Effector memory CD4-positive, alpha-beta T cell (primary cell): ENCODE measurements at regions not wholly inside any gene's neighbourhood (a gene's known extent, or its start where the extent isn't known, plus 50 kb on each side); places are given as distances from the start of the nearest gene placed in this dataset.
"Not testable (repeated sequence)": the region's sequence is repeated elsewhere in the genome, so short reads cannot be mapped to it uniquely, and the experiment has no call there.

Source experiments
- DNase-seq, 3 donors: peaks; one replicate each; pipeline ENCODE4 v3.0.0-alpha.2; 2020
- H3K27ac ChIP-seq: 2 replicates; pipeline ENCODE4 v1.7.0; 2013; ENCODE audit warnings: mild to moderate bottlenecking, low read length, moderate library complexity; ENCODE audit not compliant: insufficient read depth, poor library complexity, severe bottlenecking
- H3K27me3 ChIP-seq: replicated peaks from 2 replicates; pipeline ENCODE4 v1.7.0; 2013; ENCODE audit warnings: mild to moderate bottlenecking, low read length; ENCODE audit not compliant: insufficient read depth, control insufficient read depth, poor library complexity, severe bottlenecking
- H3K36me3 ChIP-seq: 2 replicates; pipeline ENCODE4 v1.7.0; 2013; ENCODE audit warnings: mild to moderate bottlenecking, low read length, moderate library complexity; ENCODE audit not compliant: control insufficient read depth, insufficient read depth
- H3K4me1 ChIP-seq: 2 replicates; pipeline ENCODE4 v1.7.0; 2013; ENCODE audit warnings: low read length, mild to moderate bottlenecking; ENCODE audit not compliant: control insufficient read depth, insufficient read depth, poor library complexity, severe bottlenecking
- H3K4me3 ChIP-seq: 2 replicates; pipeline ENCODE4 v1.7.0; 2013; ENCODE audit warnings: low read length, low read depth, mild to moderate bottlenecking; ENCODE audit not compliant: insufficient read depth, poor library complexity, severe bottlenecking
- H3K9me3 ChIP-seq: 2 replicates; pipeline ENCODE4 v1.7.0; 2013; ENCODE audit warnings: mild to moderate bottlenecking, low read length, moderate library complexity; ENCODE audit not compliant: control insufficient read depth

DNA sequence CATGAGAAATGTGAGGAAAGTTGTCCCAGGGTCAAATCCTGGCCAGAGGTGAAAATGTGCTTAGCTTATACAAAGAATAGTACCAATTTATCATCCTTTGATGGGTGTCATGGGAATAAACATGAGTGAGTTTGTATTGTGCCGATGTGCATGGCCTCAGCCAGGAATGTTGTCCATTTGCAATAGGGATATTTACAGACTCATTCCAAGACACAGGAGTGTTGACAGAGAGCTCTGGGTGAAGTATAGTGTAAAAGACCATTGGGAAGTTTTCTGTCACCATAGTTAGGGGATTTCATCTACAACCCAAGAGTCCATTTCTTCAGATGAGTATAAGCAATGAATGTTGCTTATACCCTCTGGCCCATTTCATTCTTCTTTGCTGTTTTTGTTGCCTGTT, 160.1 kb downstream of the DMAC1 start:
- H3K27me3 ChIP-seq = no peaks in the 10 kb centered on the region
- H3K4me1 ChIP-seq = no peaks in the 10 kb centered on the region
- no peaks in the 10 kb centered on the region for H3K9me3 ChIP-seq
- no peaks in the 10 kb centered on the region for H3K36me3 ChIP-seq
- DNase-seq = no peak
- no peak overlapping the region for H3K27ac ChIP-seq
- no peak overlapping the region for H3K4me3 ChIP-seq

DNA sequence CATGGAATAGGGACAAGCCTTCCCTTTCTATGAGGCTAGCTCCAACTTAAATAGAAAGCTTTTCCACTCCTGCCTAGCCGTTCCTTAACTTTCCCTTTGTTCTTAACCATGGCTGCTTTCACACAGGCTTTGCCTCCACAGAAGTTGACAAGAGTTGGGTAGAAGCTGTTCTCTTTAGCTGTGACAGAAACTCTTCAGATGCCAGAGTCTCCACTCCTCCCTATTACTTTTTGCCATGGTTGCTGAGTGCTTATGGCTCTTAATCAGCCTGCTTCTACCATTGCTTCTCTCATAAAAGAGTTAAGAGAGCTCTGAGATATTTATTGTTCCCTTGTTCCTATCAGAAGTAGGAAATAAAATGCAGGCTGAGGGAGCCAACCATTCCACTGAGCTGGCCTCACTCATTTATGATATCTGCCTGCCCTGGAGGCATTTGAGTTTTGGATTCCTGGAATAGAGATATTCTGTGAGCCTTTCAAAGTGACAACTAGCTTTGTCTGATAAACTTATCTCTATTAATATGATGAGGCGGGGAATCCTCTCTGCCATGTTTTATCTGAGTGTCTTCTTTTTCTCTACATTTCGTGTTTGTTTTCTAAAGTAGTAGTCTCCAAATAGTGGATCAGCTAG, 162.6 kb downstream of the DMAC1 start:
- Histone ChIP-seq H3K9me3 (no peaks in the 10 kb centered on the region), H3K4me3 (no peak overlapping the region), H3K27me3 (no peaks in the 10 kb centered on the region), H3K36me3 (no peaks in the 10 kb centered on the region), H3K27ac (no peak overlapping the region), H3K4me1 (no peaks in the 10 kb centered on the region)
- DNase-seq = no peak

DNA sequence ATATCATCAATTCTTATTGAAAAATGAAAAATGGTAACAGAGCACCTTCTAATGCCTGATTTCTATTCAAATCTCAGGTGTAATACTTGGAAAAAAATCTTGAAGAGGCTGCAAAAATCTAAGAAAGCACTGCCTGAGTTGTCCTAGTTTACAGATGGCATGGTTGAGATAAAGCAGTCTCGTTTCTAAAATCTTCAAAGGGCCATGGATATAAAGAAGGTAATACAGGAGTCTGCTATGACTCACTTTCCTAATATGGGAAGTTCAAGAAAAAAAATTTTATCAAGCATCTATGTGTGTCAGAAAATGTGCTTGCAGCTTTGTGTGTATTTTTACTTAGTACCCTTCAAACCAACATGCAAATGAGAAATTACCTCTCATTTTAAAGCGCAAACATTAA, 163.3 kb downstream of the DMAC1 start:
- no peak overlapping the region for H3K4me3 ChIP-seq
- no peaks in the 10 kb centered on the region for H3K27me3 ChIP-seq
- no peaks in the 10 kb centered on the region for H3K9me3 ChIP-seq
- H3K36me3 ChIP-seq = no peaks in the 10 kb centered on the region
- no peak for DNase-seq
- H3K4me1 ChIP-seq = no peaks in the 10 kb centered on the region
- no peak overlapping the region for H3K27ac ChIP-seq

DNA sequence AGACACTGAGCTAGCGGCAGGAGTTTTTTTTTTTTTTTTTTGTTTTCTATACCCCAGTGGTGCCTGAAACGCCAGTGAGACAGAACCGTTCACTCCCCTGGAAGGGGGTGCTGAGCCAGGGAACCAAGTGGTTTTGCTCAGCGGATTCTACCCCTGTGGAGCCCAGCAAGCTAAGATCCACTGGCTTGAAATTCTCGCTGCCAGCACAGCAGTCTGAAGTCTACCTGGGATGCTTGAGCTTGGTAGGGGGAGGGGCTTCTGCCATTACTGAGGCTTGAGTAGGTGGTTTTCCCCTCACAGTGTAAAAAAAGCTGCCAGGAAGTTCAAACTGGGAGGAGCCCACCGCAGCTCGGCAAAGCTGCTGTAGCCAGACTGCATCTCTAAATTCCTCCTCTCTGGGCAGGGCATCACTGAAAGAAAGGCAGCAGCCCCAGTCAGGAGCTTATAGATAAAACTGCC, 173.0 kb downstream of the DMAC1 start:
- H3K36me3 ChIP-seq, H3K27ac ChIP-seq, H3K9me3 ChIP-seq, H3K27me3 ChIP-seq: not testable (repeated sequence)
- peak; percentile 4 to 23 (median 23) for DNase-seq
- H3K4me1 ChIP-seq = peaks cover 14% of the 10 kb centered on the region
- peak overlapping the region; percentile 23 for H3K4me3 ChIP-seq

DNA sequence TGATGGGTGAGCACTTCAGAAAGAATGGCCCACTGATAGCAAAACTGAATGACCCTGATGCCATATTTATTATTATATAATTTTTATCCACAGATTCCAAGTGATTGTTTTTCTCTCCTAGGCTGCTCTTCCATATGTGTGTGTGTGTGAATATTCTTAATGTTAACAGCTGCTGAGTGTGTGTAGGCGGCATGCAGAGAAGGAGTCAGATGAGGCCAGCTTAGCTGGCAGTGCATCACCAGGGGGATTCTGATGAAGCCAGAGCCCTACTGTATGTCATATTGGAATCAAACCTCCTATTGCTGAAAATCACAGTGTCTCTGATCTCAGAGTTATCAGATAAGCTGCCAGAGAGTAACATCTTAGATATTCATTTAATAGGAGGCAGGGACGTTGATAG, 177.1 kb downstream of the DMAC1 start:
- H3K4me1 ChIP-seq = peaks cover 14% of the 10 kb centered on the region
- no peaks in the 10 kb centered on the region for H3K36me3 ChIP-seq
- no peak overlapping the region for H3K27ac ChIP-seq
- DNase-seq = no peak
- no peak overlapping the region for H3K4me3 ChIP-seq
- no peaks in the 10 kb centered on the region for H3K9me3 ChIP-seq
- no peaks in the 10 kb centered on the region for H3K27me3 ChIP-seq

DNA sequence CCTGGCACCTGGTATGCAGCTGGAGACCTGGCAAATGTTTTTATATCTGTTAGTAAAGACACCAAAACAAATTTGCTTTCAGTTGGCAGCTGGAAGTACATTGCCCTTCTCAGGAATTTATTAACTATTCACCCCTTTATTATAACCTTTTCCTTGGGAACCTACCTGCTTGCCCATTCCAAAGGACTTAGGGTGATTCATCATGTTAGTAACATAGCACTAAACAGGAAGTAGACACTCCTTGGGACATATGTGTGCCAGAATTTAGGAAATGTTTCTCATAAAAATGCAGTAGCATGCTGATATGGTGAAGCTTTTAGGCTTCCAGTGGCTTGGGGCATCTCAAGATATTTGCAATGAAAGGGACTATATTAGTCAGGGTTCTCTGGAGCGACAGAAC, 184.2 kb downstream of the DMAC1 start:
- Histone ChIP-seq H3K36me3 (no peaks in the 10 kb centered on the region), H3K9me3 (no peaks in the 10 kb centered on the region), H3K4me3 (no peak overlapping the region), H3K27me3 (no peaks in the 10 kb centered on the region), H3K4me1 (peaks cover 6% of the 10 kb centered on the region), H3K27ac (no peak overlapping the region)
- DNase-seq = no peak

DNA sequence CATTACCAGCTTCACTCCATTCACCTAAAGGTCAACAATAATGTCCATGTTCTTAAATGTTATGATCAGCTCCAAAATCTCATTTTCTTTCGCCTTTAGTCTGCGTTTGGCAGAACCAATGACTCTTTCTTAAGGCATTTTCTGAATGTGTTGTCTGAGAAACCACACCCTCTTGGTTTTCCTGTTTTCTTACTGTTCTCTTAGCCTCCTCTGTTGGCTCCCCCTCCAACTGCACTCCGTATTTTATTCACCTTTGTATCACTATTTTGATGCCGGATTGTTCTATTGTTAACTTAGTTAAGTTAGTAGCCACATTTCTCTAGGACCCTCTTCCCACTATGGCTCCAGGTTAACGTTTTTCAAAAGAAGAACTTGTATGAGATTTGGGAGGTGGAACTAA, 185.6 kb downstream of the DMAC1 start:
- H3K9me3 ChIP-seq = no peaks in the 10 kb centered on the region
- H3K36me3 ChIP-seq = no peaks in the 10 kb centered on the region
- no peak overlapping the region for H3K27ac ChIP-seq
- no peak for DNase-seq
- peaks cover 6% of the 10 kb centered on the region for H3K4me1 ChIP-seq
- no peak overlapping the region for H3K4me3 ChIP-seq
- H3K27me3 ChIP-seq = no peaks in the 10 kb centered on the region

DNA sequence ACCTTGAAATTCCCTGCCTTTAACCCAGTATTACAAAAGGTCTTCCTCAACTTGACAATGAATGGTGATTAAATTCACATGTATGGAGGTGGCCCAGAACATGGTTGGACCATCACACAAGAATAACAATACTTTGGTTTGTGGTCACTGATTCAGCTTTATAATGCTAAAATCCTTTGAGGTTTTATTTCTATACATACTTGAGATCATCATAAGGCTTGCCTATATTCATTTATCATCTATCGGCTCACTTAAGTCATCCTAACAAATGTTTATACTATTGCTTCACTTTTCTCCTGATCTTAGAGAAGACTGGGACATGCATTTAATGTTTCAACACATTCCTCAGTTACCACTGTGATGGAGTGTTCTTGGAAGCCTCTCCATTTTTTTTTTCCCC, 191.3 kb downstream of the DMAC1 start:
- Histone ChIP-seq H3K27me3 (no peaks in the 10 kb centered on the region), H3K36me3 (no peaks in the 10 kb centered on the region), H3K27ac (no peak overlapping the region), H3K4me1 (no peaks in the 10 kb centered on the region), H3K9me3 (no peaks in the 10 kb centered on the region), H3K4me3 (no peak overlapping the region)
- DNase-seq = no peak

DNA sequence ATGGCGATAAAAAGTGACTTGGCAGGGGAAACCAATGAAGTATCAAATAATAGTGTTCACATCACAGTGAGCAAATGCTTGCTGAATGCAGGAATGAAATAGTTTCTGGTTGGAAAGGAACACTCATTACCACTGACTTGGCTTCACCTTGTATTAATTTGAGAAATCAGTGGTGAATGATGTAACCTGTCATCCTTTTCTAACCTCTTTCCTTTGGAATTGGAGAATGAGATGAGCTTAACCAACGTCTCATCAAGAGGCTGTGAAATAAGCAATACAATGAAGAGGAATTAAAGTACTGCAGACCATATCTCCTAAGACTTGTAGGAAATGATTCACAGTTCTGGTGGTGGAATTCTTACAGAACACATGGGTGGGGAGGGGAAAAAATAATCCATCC, 192.2 kb downstream of the DMAC1 start:
- Histone ChIP-seq H3K4me3 (no peak overlapping the region), H3K27me3 (no peaks in the 10 kb centered on the region), H3K9me3 (no peaks in the 10 kb centered on the region), H3K4me1 (no peaks in the 10 kb centered on the region), H3K36me3 (no peaks in the 10 kb centered on the region), H3K27ac (no peak overlapping the region)
- DNase-seq = no peak

DNA sequence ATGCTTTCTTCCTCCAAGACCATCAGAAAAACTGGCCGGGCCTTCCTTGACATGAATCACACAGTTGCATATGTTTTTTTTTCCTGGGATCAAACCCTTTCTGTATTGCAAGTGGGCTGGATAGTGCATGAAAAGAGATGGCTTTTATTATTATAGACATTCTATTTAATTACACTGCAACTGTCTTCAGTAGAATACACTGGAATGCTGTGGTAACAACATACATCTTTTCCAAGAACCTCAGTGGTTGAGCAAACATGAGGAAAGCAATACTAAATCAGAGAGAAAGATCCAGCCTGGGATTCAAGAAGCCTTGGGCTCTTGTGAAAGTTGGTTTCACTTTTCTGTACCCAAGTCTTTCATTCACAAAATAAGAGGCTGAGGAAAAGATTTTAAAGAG, 193.0 kb downstream of the DMAC1 start:
- Histone ChIP-seq H3K36me3 (no peaks in the 10 kb centered on the region), H3K4me3 (no peak overlapping the region), H3K27me3 (no peaks in the 10 kb centered on the region), H3K4me1 (no peaks in the 10 kb centered on the region), H3K9me3 (no peaks in the 10 kb centered on the region), H3K27ac (no peak overlapping the region)
- no peak for DNase-seq
